Activated CD8-positive, alpha-beta memory T cell treated with anti-CD3 and anti-CD28 coated beads for 24 hours (primary cell): ENCODE measurements at regions not wholly inside any gene's neighbourhood (a gene's known extent, or its start where the extent isn't known, plus 50 kb on each side); places are given as distances from the start of the nearest gene placed in this dataset.

Source experiments
- DNase-seq: peaks from one replicate; pipeline ENCODE4 v3.0.0-alpha.2; 2020

DNA sequence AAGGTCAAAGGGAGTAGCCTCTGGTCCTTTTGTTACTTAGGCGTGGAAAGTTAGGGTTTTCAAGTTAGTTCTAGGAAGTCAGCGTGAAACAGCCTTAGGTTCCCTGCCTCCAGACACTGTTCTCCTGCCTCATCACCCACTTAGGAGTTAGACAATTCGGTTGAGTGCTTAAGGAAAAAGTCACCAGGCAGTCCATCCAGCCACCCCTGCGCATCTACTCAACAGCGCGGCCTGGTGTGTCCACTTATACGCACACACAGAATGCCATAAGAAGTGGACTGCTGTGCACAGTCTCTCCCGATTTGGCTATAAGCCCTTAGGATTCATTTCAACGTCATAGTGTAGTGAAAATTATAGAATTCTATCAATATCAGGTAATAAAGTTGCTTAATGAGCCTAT, 470.8 kb upstream of the TNP1 start:
- no peak for DNase-seq

DNA sequence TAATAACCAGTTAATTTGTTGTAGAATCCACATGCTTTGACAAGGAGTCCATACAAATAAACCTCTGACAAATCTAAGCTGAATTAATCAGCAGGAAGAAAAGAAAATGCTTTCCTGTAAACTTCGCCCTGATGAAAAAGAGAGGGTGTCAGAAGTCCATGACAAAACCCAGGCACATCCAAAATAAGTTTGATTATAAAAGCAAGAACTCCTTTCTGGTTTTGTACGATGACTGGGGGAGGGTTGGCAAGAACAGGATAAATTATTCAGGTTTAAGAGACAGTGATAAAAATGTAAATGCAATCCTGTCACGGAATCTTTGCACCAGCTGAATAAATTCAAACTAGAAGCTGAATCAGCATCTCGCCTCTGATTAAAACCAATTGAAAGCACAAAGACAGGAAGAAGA, 469.2 kb upstream of the TNP1 start:
- no peak for DNase-seq

GRCh38 chr2:217328622-217328978, 468.7 kb upstream of the TNP1 start:
- no peak for DNase-seq

GRCh38 chr2:217327953-217328621, 468.2 kb upstream of the TNP1 start:
- DNase-seq: no peak

GRCh38 chr2:217326238-217327022, 466.6 kb upstream of the TNP1 start:
- no peak for DNase-seq

- no peak for DNase-seq
Measured at GRCh38 chr2:217325816-217326215, 466.0 kb upstream of the TNP1 start.

GRCh38 chr2:217325251-217325650, 465.4 kb upstream of the TNP1 start:
- DNase-seq: no peak

- no peak for DNase-seq
Measured at GRCh38 chr2:217316743-217317142, 456.9 kb upstream of the TNP1 start.

DNA sequence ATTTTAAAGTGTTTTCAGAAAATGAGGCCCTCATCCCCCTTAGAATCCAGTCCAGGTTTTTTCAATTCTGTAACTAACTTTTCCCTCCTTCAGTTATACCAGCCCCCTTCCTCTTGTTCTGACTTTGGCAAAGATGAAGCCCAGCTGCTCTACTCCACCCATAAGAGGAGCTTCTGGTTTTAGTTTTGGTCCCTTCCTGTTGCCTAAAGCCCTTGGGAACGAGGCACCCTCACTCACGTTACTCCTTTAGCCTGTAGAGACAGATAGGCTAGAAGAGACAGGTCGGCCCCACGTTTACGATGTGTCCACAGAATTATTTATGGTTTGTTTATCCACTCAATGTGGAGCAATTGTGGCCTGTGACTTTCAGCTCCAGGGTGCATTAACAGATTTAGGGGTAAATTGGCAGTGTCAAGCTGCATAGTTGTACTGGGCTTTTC, 454.2 kb upstream of the TNP1 start:
- no peak for DNase-seq

GRCh38 chr2:217313386-217313785, 453.5 kb upstream of the TNP1 start:
- DNase-seq: no peak

- no peak for DNase-seq
Measured at GRCh38 chr2:217309056-217309455, 449.2 kb upstream of the TNP1 start.

GRCh38 chr2:217307023-217307422, 447.2 kb upstream of the TNP1 start:
- DNase-seq: no peak

DNA sequence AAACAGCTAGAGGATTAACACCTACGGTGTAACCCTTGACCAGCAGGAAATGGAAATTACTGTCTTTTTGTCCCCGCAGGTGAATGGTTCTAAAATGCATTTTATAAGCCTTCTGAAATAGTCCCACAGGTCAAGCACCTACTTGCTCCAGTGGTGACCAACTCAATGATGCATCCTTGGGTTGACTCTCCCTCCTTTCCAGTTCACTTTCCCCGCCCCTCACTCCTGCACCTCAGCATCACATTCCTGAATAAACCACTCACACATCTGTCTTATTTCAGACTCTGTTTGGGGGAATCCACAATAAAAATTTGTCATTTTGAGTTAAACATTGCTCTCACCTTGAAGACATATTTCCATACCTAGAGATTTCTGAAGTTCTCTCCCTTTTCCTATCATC, 446.0 kb upstream of the TNP1 start:
- no peak for DNase-seq

DNA sequence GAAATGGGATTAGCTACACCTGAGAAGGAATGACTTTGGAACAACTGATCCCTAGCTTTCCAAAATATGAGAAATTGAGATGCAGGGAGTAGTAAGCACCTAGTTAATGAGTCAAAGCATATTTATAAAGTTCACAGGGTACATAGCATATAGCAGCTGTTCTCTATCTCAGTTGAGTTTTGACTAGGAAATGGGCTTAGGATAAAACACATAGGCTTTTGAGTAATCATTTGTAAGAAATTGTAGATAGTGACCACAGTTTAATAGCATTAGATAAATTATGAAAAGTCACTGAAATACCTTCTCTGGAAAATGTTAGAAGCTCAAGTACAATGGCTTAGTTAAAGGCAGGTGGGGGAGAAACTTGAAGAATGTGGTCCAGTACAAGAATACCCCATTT, 444.7 kb upstream of the TNP1 start:
- no peak for DNase-seq

DNA sequence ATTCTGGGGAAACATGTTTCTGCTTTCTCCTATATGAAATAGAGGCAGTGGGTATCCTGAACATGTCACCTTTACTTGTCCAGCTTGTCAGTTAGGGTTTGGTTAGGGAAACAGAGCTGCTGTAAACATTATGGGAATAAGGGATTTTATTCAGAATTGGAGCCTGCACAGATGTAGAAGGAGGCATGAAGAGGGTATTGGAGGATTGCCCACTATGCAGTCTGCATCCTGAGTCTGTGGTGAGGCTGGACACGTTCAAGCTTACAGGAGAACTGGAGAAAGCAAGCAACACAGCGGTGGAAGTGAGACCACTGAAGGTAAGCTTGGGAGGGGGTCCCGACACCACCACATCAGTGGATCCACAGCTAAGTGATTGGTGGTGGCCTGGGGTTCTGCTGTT, 443.0 kb upstream of the TNP1 start:
- no peak for DNase-seq

- DNase-seq: no peak
Measured at GRCh38 chr2:217301142-217301925, 441.5 kb upstream of the TNP1 start.

- no peak for DNase-seq
Measured at GRCh38 chr2:217299590-217299989, 439.7 kb upstream of the TNP1 start.

DNA sequence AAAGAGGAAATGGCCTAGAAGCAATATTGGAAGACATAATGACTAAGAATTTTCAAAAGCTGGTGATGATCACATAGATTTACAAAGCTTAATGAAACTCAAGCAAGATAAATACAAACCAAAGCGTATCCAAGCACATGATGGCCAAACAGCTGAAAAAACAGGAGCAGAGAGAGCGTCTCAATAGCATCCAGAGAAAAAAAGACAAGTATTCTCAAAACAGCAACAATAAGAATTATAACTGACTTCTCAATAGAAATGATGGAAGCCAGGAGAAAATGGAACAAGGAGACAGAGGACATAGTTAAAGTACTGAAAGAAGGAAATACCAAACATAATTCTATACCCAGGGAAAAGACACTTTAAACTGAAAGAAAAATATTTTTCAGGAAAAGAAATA, 437.2 kb upstream of the TNP1 start:
- DNase-seq: no peak

- DNase-seq: no peak
Measured at GRCh38 chr2:217294818-217295217, 435.0 kb upstream of the TNP1 start.

DNA sequence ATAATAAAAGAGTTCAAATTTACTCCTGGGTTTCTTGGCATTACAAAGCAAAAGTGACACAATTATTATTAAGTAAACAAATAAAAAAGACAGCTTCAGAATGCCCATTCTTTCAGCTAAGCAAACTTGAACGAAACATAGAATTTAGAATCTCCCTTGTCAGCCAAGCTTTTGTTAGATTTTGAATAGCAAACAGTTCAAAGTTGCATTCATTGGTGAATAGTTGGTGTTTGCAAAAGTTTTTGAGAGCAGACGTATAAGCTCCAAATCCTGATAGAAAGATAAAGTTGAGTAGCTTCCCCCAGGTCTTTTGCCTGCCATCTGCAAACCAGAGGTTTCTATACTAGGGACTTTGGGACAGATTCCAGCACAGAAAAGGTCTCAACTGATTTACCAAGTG, 434.3 kb upstream of the TNP1 start:
- no peak for DNase-seq

DNA sequence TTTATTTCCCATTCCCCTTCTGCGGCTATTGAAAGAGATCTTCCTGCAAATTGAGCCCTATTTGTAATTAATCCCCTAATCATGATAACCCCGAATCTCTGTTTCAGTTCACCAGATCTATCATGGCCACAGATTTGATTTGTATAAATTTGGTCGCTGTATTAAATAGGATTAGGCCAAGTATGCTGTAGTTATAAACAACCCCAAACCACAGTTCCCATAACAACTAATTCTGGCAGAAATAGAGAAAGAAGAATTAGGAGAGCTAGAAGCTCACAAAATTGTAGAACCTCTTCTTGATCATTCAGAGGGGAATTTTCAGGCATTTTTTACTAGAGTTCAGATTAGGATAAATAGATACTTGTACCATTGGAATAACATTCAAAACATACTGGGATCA, 433.7 kb upstream of the TNP1 start:
- no peak for DNase-seq

DNA sequence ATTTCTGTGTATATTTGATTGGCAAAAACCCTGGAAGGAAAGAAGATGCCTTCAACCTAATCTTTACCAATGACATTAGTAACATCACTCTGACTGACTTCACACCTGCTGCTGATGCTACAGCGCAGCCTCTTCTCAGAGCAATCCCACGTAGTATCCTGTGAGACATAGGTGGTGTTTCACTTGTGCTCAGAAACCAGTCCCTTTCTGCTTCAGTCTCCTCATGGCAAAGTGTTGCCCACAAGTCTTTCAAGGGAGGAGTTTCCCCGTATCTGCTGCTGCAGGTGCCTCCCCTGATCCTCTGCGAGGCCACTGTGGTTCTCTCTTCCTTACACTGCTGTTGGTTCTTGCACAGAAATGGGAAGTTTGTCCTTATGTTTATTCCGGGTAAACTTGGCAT, 433.2 kb upstream of the TNP1 start:
- no peak for DNase-seq

- no peak for DNase-seq
Measured at GRCh38 chr2:217291259-217291658, 431.4 kb upstream of the TNP1 start.

DNA sequence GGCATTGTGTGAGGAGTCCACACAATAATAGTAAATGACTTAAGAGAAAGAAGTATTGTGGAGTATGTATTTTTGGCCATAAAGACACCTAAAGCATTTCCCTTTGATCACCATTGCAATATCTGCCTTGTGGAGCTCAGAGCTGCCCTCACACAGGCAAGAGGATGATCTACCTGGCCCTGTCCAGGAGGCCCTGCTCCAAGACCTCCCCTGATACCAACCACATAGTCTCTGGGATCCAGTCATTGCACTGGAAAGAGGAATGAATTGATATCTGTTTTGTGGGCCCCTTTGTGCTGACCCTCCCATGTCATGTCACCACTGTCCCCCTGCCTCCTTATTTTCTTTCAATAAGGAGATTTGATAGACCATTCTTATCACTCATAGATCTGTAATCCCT, 430.6 kb upstream of the TNP1 start:
- DNase-seq: no peak
